H1 (cell line): ENCODE measurements at regions not wholly inside any gene's neighbourhood (a gene's known extent, or its start where the extent isn't known, plus 50 kb on each side); places are given as distances from the start of the nearest gene placed in this dataset.

ENCODE experiments used
- CTCF ChIA-PET: fragments of 300-600 bp; sonication (Branson Sonifier 250); formaldehyde crosslinking; loops from one replicate; lab custom pipeline; 2021; ENCODE audit not compliant: partially characterized antibody; lab: Charles Lee
- POLR2A ChIA-PET: fragments of 300-600 bp; sonication (Branson Sonifier 250); formaldehyde crosslinking; loops from one replicate; lab custom pipeline; 2021; ENCODE audit warnings: inconsistent platforms; ENCODE audit not compliant: partially characterized antibody; lab: Charles Lee
- DNase-seq, 2 experiments: peaks; one replicate each; pipeline versions ENCODE4 v3.0.0 to v3.0.0-alpha.2; 2010 to 2022; ENCODE audit warnings: low spot score in 2 of 2, low read depth in 1 of 2, mixed read lengths in 1 of 2
- FAIRE-seq: peaks from 2 replicates; lab custom pipeline; 2011; peaks lifted over from hg19 to GRCh38; lab: Jason Lieb, UNC
- H2AFZ ChIP-seq: 2 replicates; pipeline ENCODE4 v1.8.1; 2012; ENCODE audit warnings: low read length, inconsistent platforms
- H2AK5ac ChIP-seq: 2 replicates; pipeline ENCODE4 v1.6.1; 2013; ENCODE audit warnings: low read depth, low read length
- H2BK120ac ChIP-seq: replicated peaks from 2 replicates; pipeline ENCODE3; 2013; ENCODE audit warnings: low read depth, low read length, inconsistent platforms
- H2BK12ac ChIP-seq: 2 replicates; pipeline ENCODE4 v1.6.1; 2013; ENCODE audit warnings: low read depth, low read length
- H2BK15ac ChIP-seq: 2 replicates; pipeline ENCODE4 v1.6.1; 2013; ENCODE audit warnings: low read length
- H2BK20ac ChIP-seq: 2 replicates; pipeline ENCODE4 v1.6.1; 2013; ENCODE audit warnings: low read length
- H2BK5ac ChIP-seq: 2 replicates; pipeline ENCODE4 v1.6.1; 2013; ENCODE audit warnings: low read depth, low read length
- H3K14ac ChIP-seq: 2 replicates; pipeline ENCODE4 v1.6.1; 2013; ENCODE audit warnings: inconsistent platforms; ENCODE audit not compliant: insufficient read length
- H3K18ac ChIP-seq: 2 replicates; pipeline ENCODE4 v1.6.1; 2013; ENCODE audit warnings: low read length; ENCODE audit errors: extremely low read depth
- H3K23ac ChIP-seq: 2 replicates; pipeline ENCODE4 v1.6.1; 2013; ENCODE audit warnings: inconsistent platforms; ENCODE audit not compliant: insufficient read length
- H3K23me2 ChIP-seq: 2 replicates; pipeline ENCODE4 v1.6.1; 2013; ENCODE audit warnings: low read depth, low read length
- H3K27ac ChIP-seq: 2 replicates; pipeline ENCODE4 v1.6.1; 2011; ENCODE audit warnings: low read depth, low read length, inconsistent platforms
- H3K27me3 ChIP-seq, 4 experiments: replicated peaks in 1 of 4; 1 replicate in 1 of 4; 2 replicates in 3 of 4; pipeline versions ENCODE4 v1.6.1 to v1.8.1; 2011 to 2013; ENCODE audit warnings: low read length in 3 of 4, mild to moderate bottlenecking in 3 of 4, inconsistent platforms in 2 of 4, mixed read lengths in 2 of 4, moderate library complexity in 1 of 4; ENCODE audit not compliant: control insufficient read depth in 3 of 4, insufficient read depth in 3 of 4; ENCODE audit errors: extremely low read depth in 1 of 4
- H3K36me3 ChIP-seq, 4 experiments: 2 replicates each; pipeline versions ENCODE4 v1.6.1 to v1.8.1; 2011 to 2013; ENCODE audit warnings: mild to moderate bottlenecking in 4 of 4, low read length in 3 of 4, moderate library complexity in 2 of 4, control low read depth in 1 of 4, inconsistent platforms in 1 of 4; ENCODE audit not compliant: insufficient read depth in 4 of 4, control insufficient read depth in 2 of 4
- H3K4ac ChIP-seq: replicated peaks from 2 replicates; pipeline ENCODE3; 2013; ENCODE audit warnings: low read length, low read depth, mixed read lengths, inconsistent platforms; ENCODE audit not compliant: insufficient read length
- H3K4me1 ChIP-seq, 4 experiments: replicated peaks in 1 of 4; 1 replicate in 1 of 4; 2 replicates in 3 of 4; pipeline versions ENCODE4 v1.6.1 to v1.8.1; 2011 to 2013; ENCODE audit warnings: low read length in 3 of 4, inconsistent platforms in 2 of 4, mixed read lengths in 1 of 4; ENCODE audit not compliant: insufficient read depth in 4 of 4, control insufficient read depth in 3 of 4
- H3K4me2 ChIP-seq, 2 experiments: 2 replicates each; pipeline versions ENCODE4 v1.6.1 to v1.8.1; 2011 to 2013; ENCODE audit warnings: low read depth in 2 of 2, low read length in 2 of 2, control low read depth in 1 of 2, inconsistent platforms in 1 of 2, mild to moderate bottlenecking in 1 of 2; ENCODE audit not compliant: insufficient read depth in 1 of 2
- H3K4me3 ChIP-seq, 4 experiments: fragments of 200-600, 300-600 bp in 1 of 4; sonication (generic), shearing (Covaris generic), sonication (Bioruptor Twin) in 1 of 4; 2 replicates each; pipeline versions ENCODE4 v1.5.1 to v1.8.1; 2011 to 2016; ENCODE audit warnings: low read length in 4 of 4, low read depth in 3 of 4, control low read depth in 2 of 4, inconsistent platforms in 2 of 4, mild to moderate bottlenecking in 2 of 4, mixed read lengths in 1 of 4, moderate library complexity in 1 of 4; ENCODE audit not compliant: insufficient read depth in 2 of 4; ENCODE audit errors: extremely low read depth in 1 of 4
- H3K56ac ChIP-seq: replicated peaks from 2 replicates; pipeline ENCODE3; 2013; ENCODE audit warnings: low read depth, mild to moderate bottlenecking, mixed read lengths, low read length, inconsistent platforms; ENCODE audit not compliant: insufficient read length
- H3K79me1 ChIP-seq: 2 replicates; pipeline ENCODE4 v1.6.1; 2013; ENCODE audit warnings: low read depth, low read length, control low read depth
- H3K79me2 ChIP-seq, 2 experiments: 2 replicates each; pipeline versions ENCODE4 v1.6.1 to v1.8.1; 2012 to 2013; ENCODE audit warnings: low read length in 2 of 2, mild to moderate bottlenecking in 2 of 2, inconsistent platforms in 1 of 2; ENCODE audit not compliant: insufficient read depth in 2 of 2, control insufficient read depth in 1 of 2
- H3K9ac ChIP-seq, 4 experiments: replicated peaks in 1 of 4; 1 replicate in 1 of 4; 2 replicates in 3 of 4; pipeline versions ENCODE4 v1.6.1 to v1.8.1; 2011 to 2013; ENCODE audit warnings: low read depth in 3 of 4, low read length in 3 of 4, control low read depth in 2 of 4, mild to moderate bottlenecking in 2 of 4, moderate library complexity in 2 of 4, inconsistent platforms in 1 of 4; ENCODE audit errors: extremely low read depth in 1 of 4
- H3K9me3 ChIP-seq, 2 experiments: 2 replicates each; pipeline versions ENCODE4 v1.6.1 to v1.8.1; 2012 to 2013; ENCODE audit warnings: mild to moderate bottlenecking in 2 of 2, moderate library complexity in 2 of 2, control low read depth in 1 of 2, inconsistent platforms in 1 of 2, low read depth in 1 of 2, low read length in 1 of 2, mixed read lengths in 1 of 2; ENCODE audit not compliant: insufficient read depth in 2 of 2
- H4K20me1 ChIP-seq, 2 experiments: replicated peaks in 1 of 2; 2 replicates each; pipeline versions ENCODE3 to v1.8.1; 2011 to 2013; ENCODE audit warnings: inconsistent platforms in 2 of 2, low read length in 2 of 2, mild to moderate bottlenecking in 1 of 2; ENCODE audit not compliant: insufficient read depth in 2 of 2, control insufficient read depth in 1 of 2
- H4K5ac ChIP-seq: 2 replicates; pipeline ENCODE4 v1.6.1; 2013; ENCODE audit warnings: low read length, low read depth, mixed read lengths, inconsistent platforms; ENCODE audit not compliant: insufficient read length
- H4K8ac ChIP-seq: 2 replicates; pipeline ENCODE4 v1.8.0; 2013; ENCODE audit warnings: mild to moderate bottlenecking, moderate library complexity, low read length, inconsistent platforms; ENCODE audit not compliant: insufficient read depth; ENCODE audit errors: extremely low read depth
- H4K91ac ChIP-seq: replicated peaks from 2 replicates; pipeline ENCODE3; 2013; ENCODE audit warnings: low read length, mixed read lengths, inconsistent platforms; ENCODE audit not compliant: insufficient read length
- CREB1 ChIP-seq: IDR thresholded peaks from 2 replicates; pipeline ENCODE4 v1.6.1; 2012; ENCODE audit warnings: inconsistent platforms
- JUND ChIP-seq: IDR thresholded peaks from 2 replicates; pipeline ENCODE4 v1.6.1; 2011; ENCODE audit warnings: mild to moderate bottlenecking, improper control_type of control experiment, low read length
- KDM4A ChIP-seq: IDR thresholded peaks from one replicate; pipeline ENCODE4 v1.7.1; 2012; ENCODE audit warnings: low read depth, mild to moderate bottlenecking, moderate library complexity, low read length, inconsistent platforms; ENCODE audit not compliant: severe bottlenecking
- POU5F1 ChIP-seq: IDR thresholded peaks from 2 replicates; pipeline ENCODE4 v1.6.1; 2011; ENCODE audit warnings: low read depth, mild to moderate bottlenecking, low read length, moderate library complexity
- RXRA ChIP-seq: IDR thresholded peaks from 2 replicates; pipeline ENCODE4 v1.6.1; 2011; ENCODE audit warnings: low read depth, mild to moderate bottlenecking, low read length, moderate library complexity; ENCODE audit not compliant: insufficient read depth
- SIRT6 ChIP-seq: IDR thresholded peaks from one replicate; pipeline ENCODE4 v1.7.1; 2012; ENCODE audit warnings: low read length, inconsistent platforms
- SP1 ChIP-seq: IDR thresholded peaks from 2 replicates; pipeline ENCODE4 v1.6.1; 2011; ENCODE audit warnings: low read depth, low read length
- TEAD4 ChIP-seq: IDR thresholded peaks from 2 replicates; pipeline ENCODE4 v1.6.1; 2012; ENCODE audit warnings: low read depth, low read length, inconsistent platforms, mixed read lengths

GRCh38 chr12:87467936-87468335 is 561.3 kb downstream of the C12orf50 start:
- Histone ChIP-seq H3K9ac (no peak overlapping the region), H2BK15ac (no peak overlapping the region), H3K4ac (no peak overlapping the region), H3K14ac (no peak overlapping the region), H2BK5ac (no peak overlapping the region), H3K4me3 (peak overlapping the region in 1 of 4 experiments; percentile 8; a peak in 1 of 8 replicates), H2BK20ac (no peak overlapping the region), H3K4me2 (peak overlapping the region; percentile 40 to 54; a peak in 2 of 4 replicates), H3K36me3 (no peaks in the 10 kb centered on the region), H4K20me1 (no peaks in the 10 kb centered on the region), H2BK12ac (no peak overlapping the region), H4K5ac (no peak overlapping the region), H3K9me3 (no peaks in the 10 kb centered on the region), H2AFZ (no peak overlapping the region), H3K27ac (no peak overlapping the region), H3K23ac (no peak overlapping the region), H4K8ac (no peak overlapping the region), H3K79me2 (no peaks in the 10 kb centered on the region), H4K91ac (no peak overlapping the region), H3K4me1 (peaks cover 0 to 5% (median 2%) of the 10 kb centered on the region in 4 experiments; a peak in 2 of 7 replicates), H3K18ac (no peak overlapping the region), H3K56ac (no peak overlapping the region), H3K79me1 (no peaks in the 10 kb centered on the region), H2BK120ac (no peak overlapping the region), H2AK5ac (no peak overlapping the region), H3K27me3 (no peaks in the 10 kb centered on the region), H3K23me2 (no peaks in the 10 kb centered on the region)
- DNase-seq (peak in 1 of 2 experiments; percentile 9), FAIRE-seq (peak; percentile 95)
- ChIA-PET POLR2A (no interaction called here), CTCF (no interaction called here)
- TF ChIP-seq SP1 (peak; percentile 48; the same call in 1 of the 2 replicates), TEAD4 (peak; percentile 61; the same call in 1 of the 2 replicates), CREB1 (0 out of 2 replicates have a peak, but pooled peaks have one; percentile 31), RXRA (peak; percentile 83), KDM4A (no peak), POU5F1 (peak; percentile 50; the same call in 1 of the 2 replicates), SIRT6 (no peak), JUND (peak; percentile 76; the same call in 1 of the 2 replicates)
